ENCODE measurements at regions not wholly inside any gene's neighbourhood (a gene's known extent, or its start where the extent isn't known, plus 50 kb on each side); places are given as distances from the start of the nearest gene placed in this dataset.

DNA sequence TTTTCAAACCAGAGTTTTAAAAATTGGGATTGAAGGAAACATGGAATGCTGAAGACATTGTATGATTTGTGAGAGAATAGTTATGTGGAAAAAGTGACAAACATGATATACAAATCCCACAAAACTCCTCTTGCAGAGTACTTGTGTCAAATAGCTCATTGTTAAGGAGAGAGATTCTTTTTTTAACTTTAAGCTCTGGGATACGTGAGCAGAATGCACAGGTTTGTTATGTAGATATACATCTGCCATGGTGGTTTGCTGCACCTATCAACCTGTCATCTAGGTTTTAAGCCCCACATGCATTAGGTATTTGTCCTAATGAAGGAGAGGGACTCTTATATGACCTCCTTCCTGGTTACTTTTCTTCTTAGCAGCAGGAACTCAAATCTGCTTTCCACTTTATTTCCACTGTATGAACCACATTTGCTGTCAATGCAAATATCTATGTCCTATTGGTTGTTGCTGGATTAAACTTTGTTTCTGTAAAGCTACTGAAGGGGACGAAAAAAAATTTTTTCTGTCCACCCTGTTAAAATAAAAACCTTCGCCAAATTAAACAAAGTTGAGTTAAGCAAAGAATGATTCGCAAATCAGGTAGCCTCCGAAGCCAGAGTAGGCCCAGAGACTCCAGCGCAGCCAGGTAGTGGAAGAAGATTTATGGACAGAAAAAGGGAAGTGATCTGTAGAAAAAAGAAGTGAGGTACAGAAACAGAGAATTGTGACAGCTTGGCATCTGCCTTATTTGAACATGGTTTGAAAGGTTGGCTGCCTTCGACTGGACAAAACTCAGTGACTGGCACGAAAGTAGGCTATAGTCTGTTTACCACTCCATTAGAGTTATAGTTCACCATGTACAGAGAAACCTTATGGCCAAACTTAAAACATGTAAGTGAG, 430.1 kb upstream of the CHST9 start:
- no peaks in the 10 kb centered on the region for H3K27me3 ChIP-seq
- H3K9me3 ChIP-seq, result no peaks in the 10 kb centered on the region
- no peak overlapping the region for H3K27ac ChIP-seq
- no peaks in the 10 kb centered on the region for H3K36me3 ChIP-seq
- no peaks in the 10 kb centered on the region for H3K4me1 ChIP-seq
- no peak overlapping the region for H3K4me3 ChIP-seq
- 20 to 83% methylated on average over 1 to 8 of the region's 8 CpGs for WGBS, 2 donors (ENCODE audit: low coverage in 1 of 2)
- ATAC-seq, result no peak
- TF ChIP-seq POLR2AphosphoS5 (IDR thresholded peaks at IDR 0.05) (no peak), CTCF (IDR thresholded peaks at IDR 0.05) (no peak), EP300 (IDR thresholded peaks at IDR 0.05) (no peak), POLR2A (IDR thresholded peaks at IDR 0.05) (no peak)

DNA sequence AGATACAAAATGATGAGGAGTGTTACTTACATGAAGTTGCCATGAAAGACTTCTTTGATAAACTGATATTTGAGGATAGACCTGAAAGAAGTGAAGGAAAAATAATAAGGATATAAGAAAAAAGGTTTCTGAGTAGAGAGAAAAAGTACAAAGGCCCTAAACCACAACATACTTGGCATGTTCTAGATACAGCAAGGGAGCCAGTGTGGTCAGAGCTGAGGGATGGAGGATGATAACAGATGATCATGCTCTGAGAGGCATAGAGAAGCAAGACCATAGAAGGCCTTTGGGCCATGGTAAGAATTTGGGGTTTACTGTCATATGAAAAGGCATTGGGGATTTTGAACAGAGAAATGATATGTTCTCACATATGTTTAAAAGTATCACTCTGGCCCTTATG, 424.1 kb upstream of the CHST9 start:
- no peaks in the 10 kb centered on the region for H3K4me1 ChIP-seq
- no peak for TF ChIP-seq POLR2AphosphoS5 (IDR thresholded peaks at IDR 0.05)
- no peak for ATAC-seq

DNA sequence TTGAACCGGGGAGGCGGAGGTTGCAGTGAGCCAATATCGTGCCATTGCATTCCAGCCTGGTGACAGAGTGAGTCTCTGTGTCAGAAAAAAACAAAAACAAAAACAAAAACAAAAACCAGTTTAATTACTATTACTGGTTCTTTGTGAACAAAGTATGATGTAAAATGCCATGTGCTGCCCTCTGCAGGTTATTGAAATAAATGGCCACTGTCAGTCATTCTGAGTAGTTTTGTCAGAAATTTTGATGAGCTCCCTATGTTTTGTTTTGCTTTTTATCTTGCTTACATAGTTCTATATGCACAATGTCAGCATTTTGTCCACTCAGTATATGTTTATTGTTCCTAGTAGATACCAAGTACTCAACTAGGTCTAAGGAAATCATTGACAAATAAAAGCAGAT, 423.6 kb upstream of the CHST9 start:
- H3K27ac ChIP-seq, result no peak overlapping the region
- H3K36me3 ChIP-seq, result no peaks in the 10 kb centered on the region
- 93% methylated on average over 3 of the region's 3 CpGs; no CpG with 5 or more reads in 1 of the 2 donors for WGBS, 2 donors (ENCODE audit: low coverage in 1 of 2)
- H3K4me1 ChIP-seq, result no peaks in the 10 kb centered on the region
- H3K4me3 ChIP-seq, result no peak overlapping the region
- H3K27me3 ChIP-seq, result no peaks in the 10 kb centered on the region
- ATAC-seq, result no peak
- TF ChIP-seq EP300 (IDR thresholded peaks at IDR 0.05) (no peak), CTCF (IDR thresholded peaks at IDR 0.05) (no peak), POLR2A (IDR thresholded peaks at IDR 0.05) (no peak), POLR2AphosphoS5 (IDR thresholded peaks at IDR 0.05) (no peak)
- H3K9me3 ChIP-seq, result no peaks in the 10 kb centered on the region

More for the DNA sequence above, 424.1 kb upstream of the CHST9 start:
- no peak overlapping the region for H3K4me3 ChIP-seq
- no peaks in the 10 kb centered on the region for H3K27me3 ChIP-seq
- H3K9me3 ChIP-seq, result no peaks in the 10 kb centered on the region
- H3K36me3 ChIP-seq, result no peaks in the 10 kb centered on the region
- no peak overlapping the region for H3K27ac ChIP-seq

- 94 to 96% methylated on average over 3 of the region's 3 CpGs for WGBS, 2 donors (ENCODE audit: low coverage in 1 of 2)
- Histone ChIP-seq H3K4me1 (no peaks in the 10 kb centered on the region), H3K36me3 (no peaks in the 10 kb centered on the region), H3K4me3 (no peak overlapping the region), H3K27me3 (no peaks in the 10 kb centered on the region), H3K27ac (no peak overlapping the region), H3K9me3 (no peaks in the 10 kb centered on the region)
- no peak for TF ChIP-seq POLR2A (IDR thresholded peaks at IDR 0.05)
- no peak for TF ChIP-seq EP300 (IDR thresholded peaks at IDR 0.05)
- TF ChIP-seq CTCF (IDR thresholded peaks at IDR 0.05), result no peak
- no peak for TF ChIP-seq POLR2AphosphoS5 (IDR thresholded peaks at IDR 0.05)
- no peak for ATAC-seq
Observed at GRCh38 chr18:27608174-27608573, 423.1 kb upstream of the CHST9 start.

DNA sequence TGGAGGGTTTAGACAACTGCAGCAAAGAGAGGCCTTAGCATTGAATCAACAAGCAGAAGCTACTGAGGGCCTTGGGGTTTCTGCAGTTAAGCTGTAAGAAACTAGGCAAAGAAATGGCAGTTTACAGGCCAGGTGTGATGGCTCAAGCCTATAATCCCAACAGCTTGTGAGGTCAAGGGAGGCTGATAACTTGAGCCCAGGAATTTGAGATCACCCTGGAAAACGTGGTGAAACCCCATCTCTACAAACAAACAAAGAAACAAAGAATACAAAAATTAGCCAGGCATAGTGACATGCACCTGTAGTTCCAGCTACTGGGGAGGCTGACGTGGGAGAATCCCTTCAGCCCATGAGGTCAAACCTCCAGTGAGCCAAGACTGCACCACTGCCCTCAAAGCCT, 421.6 kb upstream of the CHST9 start:
- WGBS, 2 donors (ENCODE audit: low coverage in 1 of 2), result 77 to 92% methylated on average over 1 to 2 of the region's 2 CpGs
- no peak overlapping the region for H3K4me3 ChIP-seq
- no peaks in the 10 kb centered on the region for H3K9me3 ChIP-seq
- H3K27ac ChIP-seq, result no peak overlapping the region
- ATAC-seq, result no peak
- TF ChIP-seq POLR2AphosphoS5 (IDR thresholded peaks at IDR 0.05), result no peak
- no peak for TF ChIP-seq EP300 (IDR thresholded peaks at IDR 0.05)
- no peak for TF ChIP-seq CTCF (IDR thresholded peaks at IDR 0.05)
- TF ChIP-seq POLR2A (IDR thresholded peaks at IDR 0.05), result no peak
- H3K36me3 ChIP-seq, result no peaks in the 10 kb centered on the region
- H3K27me3 ChIP-seq, result no peaks in the 10 kb centered on the region
- H3K4me1 ChIP-seq, result no peaks in the 10 kb centered on the region
